ENCODE measurements at regions not wholly inside any gene's neighbourhood (a gene's known extent, or its start where the extent isn't known, plus 50 kb on each side); places are given as distances from the start of the nearest gene placed in this dataset.

- no peak for DNase-seq (ENCODE audit: extremely low spot score)
- TF ChIP-seq CTCF (IDR thresholded peaks at IDR 0.05; ENCODE audit: control extremely low read depth, extremely low read depth, low read depth, missing control alignments) = no peak
- ChIA-PET CTCF (interaction anchor here (0.6 to 2.0 kb wide), 3 partner anchors 8 to 177 kb away, joined by 3 to 5 read pairs (median 4); no protein-coding TSS in a partner anchor), POLR2A (no interaction called here)
These were observed 174.3 kb upstream of the CCND2 start for GRCh38 chr12:4099276-4099675.

GRCh38 chr12:4091016-4091743 lies 182.4 kb upstream of the CCND2 start:
- DNase-seq (ENCODE audit: extremely low spot score) = no peak
- TF ChIP-seq CTCF (IDR thresholded peaks at IDR 0.05; ENCODE audit: control extremely low read depth, extremely low read depth, low read depth, missing control alignments) = no peak
- ChIA-PET CTCF (interaction anchor here (0.6 to 1.3 kb wide), 5 partner anchors 8 to 186 kb away, joined by 3 to 5 read pairs (median 4); no protein-coding TSS in a partner anchor), POLR2A (no interaction called here)

GRCh38 chr12:4089956-4090355 lies 183.6 kb upstream of the CCND2 start:
- ChIA-PET POLR2A (no interaction called here), CTCF (interaction anchor here (0.7 to 2.1 kb wide), 4 partner anchors 18 to 187 kb away, joined by 3 to 6 read pairs (median 3); no protein-coding TSS in a partner anchor)
- no peak for DNase-seq (ENCODE audit: extremely low spot score)
- no peak for TF ChIP-seq CTCF (IDR thresholded peaks at IDR 0.05; ENCODE audit: control extremely low read depth, extremely low read depth, low read depth, missing control alignments)

- TF ChIP-seq CTCF (IDR thresholded peaks at IDR 0.05; ENCODE audit: control extremely low read depth, extremely low read depth, low read depth, missing control alignments) = no peak
- ChIA-PET CTCF (interaction anchor here (1.3 to 2.1 kb wide), 3 partner anchors 19 to 187 kb away, joined by 3 to 6 read pairs (median 3); no protein-coding TSS in a partner anchor), POLR2A (no interaction called here)
- DNase-seq (ENCODE audit: extremely low spot score) = no peak
These were observed 184.4 kb upstream of the CCND2 start for GRCh38 chr12:4089121-4089606.

- CTCF ChIA-PET = interaction anchor here (1.7 to 2.1 kb wide), 2 partner anchors 20 to 188 kb away, joined by 4 to 6 read pairs; no protein-coding TSS in a partner anchor
- no peak for TF ChIP-seq CTCF (IDR thresholded peaks at IDR 0.05; ENCODE audit: control extremely low read depth, extremely low read depth, low read depth, missing control alignments)
- no peak for DNase-seq (ENCODE audit: extremely low spot score)
- POLR2A ChIA-PET = no interaction called here
These were observed 185.1 kb upstream of the CCND2 start for GRCh38 chr12:4088451-4088850.

GRCh38 chr12:4086481-4086880 lies 187.1 kb upstream of the CCND2 start:
- POLR2A ChIA-PET = no interaction called here
- CTCF ChIA-PET = no interaction called here
- TF ChIP-seq CTCF (IDR thresholded peaks at IDR 0.05; ENCODE audit: control extremely low read depth, extremely low read depth, low read depth, missing control alignments) = no peak
- no peak for DNase-seq (ENCODE audit: extremely low spot score)

All from GM10248 (cell line).